ENCODE measurements at regions not wholly inside any gene's neighbourhood (a gene's known extent, or its start where the extent isn't known, plus 50 kb on each side); places are given as distances from the start of the nearest gene placed in this dataset.
"Not testable (repeated sequence)": the region's sequence is repeated elsewhere in the genome, so short reads cannot be mapped to it uniquely, and the experiment has no call there.

DNA sequence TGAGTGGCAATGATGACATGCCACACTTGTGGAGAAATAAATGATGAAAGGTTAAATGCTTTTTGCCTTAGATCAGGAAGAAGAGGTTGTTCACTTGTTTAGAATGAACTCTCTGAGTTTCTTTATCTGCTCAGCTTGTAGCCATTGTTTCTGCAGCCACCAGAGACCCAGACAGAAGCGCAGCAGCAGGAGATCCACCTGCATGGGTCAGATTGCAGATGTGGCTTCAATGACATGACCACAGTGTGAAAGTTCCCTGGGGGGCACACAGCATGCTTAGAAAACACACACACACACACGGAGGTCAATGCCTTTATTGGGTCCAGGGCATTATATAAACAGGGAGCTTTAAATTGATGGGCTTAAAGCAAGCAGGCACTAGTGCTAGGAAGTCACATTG lies 129.0 kb upstream of the ZNF658 start:
- not testable (repeated sequence) for TF ChIP-seq POLR2A (IDR thresholded peaks at IDR 0.05; ENCODE audit: borderline replicate concordance, extremely low read depth, insufficient read depth, insufficient read length); EZH2phosphoT487 (IDR thresholded peaks at IDR 0.05; ENCODE audit: borderline replicate concordance); POLR2AphosphoS5 (IDR thresholded peaks at IDR 0.05; ENCODE audit: low read depth, low read length); EZH2 (IDR thresholded peaks at IDR 0.05); EGR1 (IDR thresholded peaks at IDR 0.05; ENCODE audit: low read depth)

All from HCT116 (cell line).